ENCODE measurements at regions not wholly inside any gene's neighbourhood (a gene's known extent, or its start where the extent isn't known, plus 50 kb on each side); places are given as distances from the start of the nearest gene placed in this dataset.

DNA sequence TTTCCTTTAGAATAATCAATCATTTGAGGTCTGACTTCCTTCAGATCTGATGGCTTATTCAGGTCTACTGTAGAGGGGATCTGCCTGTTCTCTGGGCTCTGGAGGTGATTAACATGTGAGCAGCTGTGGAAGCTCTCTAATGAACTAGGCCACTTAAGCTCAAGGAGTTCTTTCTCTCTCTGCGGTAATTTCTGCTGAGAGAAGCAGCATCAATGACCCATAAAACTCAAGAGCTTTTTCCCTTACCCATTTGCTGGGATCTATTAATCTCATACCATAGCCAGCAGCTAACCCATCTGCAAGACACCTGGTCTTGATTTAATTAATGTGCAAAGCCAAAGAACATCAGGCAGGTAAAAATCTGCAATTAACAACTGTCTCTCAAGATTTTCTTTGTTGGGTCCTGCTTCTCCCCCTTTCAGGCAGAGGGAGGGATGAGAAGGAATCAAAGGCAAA is 73.2 kb upstream of the DLG1 start:
- Mint-ChIP-seq H3K4me3 (no peak overlapping the region), H3K27me3 (ENCODE audit: low read depth) (no peaks in the 10 kb centered on the region; the same call in 1 of the 2 replicates), H3K27ac (no peak overlapping the region), H3K4me1 (peaks cover 21% of the 10 kb centered on the region), H3K9me3 (no peaks in the 10 kb centered on the region), H3K36me3 (no peaks in the 10 kb centered on the region)
- ChIA-PET POLR2A (no interaction called here), CTCF (interaction anchor here (1.2 to 1.4 kb wide), 2 partner anchors 114 to 130 kb away, joined by 3 read pairs; no protein-coding TSS in a partner anchor)
- no peak for TF ChIP-seq NR1H2 (CRISPR knock-in tag; IDR thresholded peaks at IDR 0.05)
- no peak for TF ChIP-seq USF1 (CRISPR knock-in tag; IDR thresholded peaks at IDR 0.05)
- no peak for TF ChIP-seq SOX15 (CRISPR knock-in tag; IDR thresholded peaks at IDR 0.05)
- no peak for TF ChIP-seq ZNF138 (CRISPR knock-in tag; conservative IDR thresholded peaks at IDR 0.05)
- TF ChIP-seq JAZF1 (CRISPR knock-in tag; IDR thresholded peaks at IDR 0.05): no peak
- no peak for TF ChIP-seq ZNF317 (CRISPR knock-in tag; IDR thresholded peaks at IDR 0.05; ENCODE audit: borderline replicate concordance, low read depth)
- TF ChIP-seq, protein P1, sequence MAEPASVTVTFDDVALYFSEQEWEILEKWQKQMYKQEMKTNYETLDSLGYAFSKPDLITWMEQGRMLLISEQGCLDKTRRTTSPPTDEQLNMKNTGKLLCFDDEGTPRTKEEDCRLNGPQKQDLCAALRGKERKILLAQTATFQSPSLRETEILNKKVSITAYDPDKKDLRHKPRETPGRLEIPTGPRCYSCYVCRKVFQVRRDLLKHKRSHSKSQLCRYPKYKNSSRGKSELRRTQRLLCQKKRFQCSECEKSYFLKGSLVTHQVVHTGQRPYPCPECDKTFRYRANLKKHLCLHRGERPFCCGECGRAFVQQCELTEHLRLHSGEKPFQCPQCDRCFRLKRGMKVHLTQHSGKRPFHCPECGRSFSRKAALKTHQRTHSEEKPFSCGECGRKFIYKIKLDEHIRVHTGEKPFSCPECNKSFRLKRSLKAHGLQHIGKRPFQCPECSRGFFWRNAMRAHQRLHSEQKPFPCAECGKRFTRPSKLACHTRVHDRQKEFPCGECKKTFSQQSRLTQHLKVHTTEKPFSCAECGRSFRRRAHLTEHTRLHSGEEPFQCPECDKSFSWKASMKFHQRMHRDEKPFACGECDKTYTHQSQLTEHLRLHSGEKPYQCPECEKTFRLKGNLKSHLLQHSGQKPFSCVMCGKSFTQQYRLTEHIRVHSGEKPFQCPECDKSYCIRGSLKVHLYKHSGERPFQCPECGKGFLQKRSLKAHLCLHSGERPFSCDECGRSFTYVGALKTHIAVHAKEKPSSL (CRISPR knock-in tag; conservative IDR thresholded peaks at IDR 0.05): no peak
- no peak for TF ChIP-seq ATF1 (CRISPR knock-in tag; IDR thresholded peaks at IDR 0.05)
- no peak for TF ChIP-seq AR (CRISPR knock-in tag; IDR thresholded peaks at IDR 0.05)
- no peak for TF ChIP-seq HMGA2 (CRISPR knock-in tag; IDR thresholded peaks at IDR 0.05)
- no peak for TF ChIP-seq SMAD4 (CRISPR knock-in tag; IDR thresholded peaks at IDR 0.05)
- TF ChIP-seq, protein P2, sequence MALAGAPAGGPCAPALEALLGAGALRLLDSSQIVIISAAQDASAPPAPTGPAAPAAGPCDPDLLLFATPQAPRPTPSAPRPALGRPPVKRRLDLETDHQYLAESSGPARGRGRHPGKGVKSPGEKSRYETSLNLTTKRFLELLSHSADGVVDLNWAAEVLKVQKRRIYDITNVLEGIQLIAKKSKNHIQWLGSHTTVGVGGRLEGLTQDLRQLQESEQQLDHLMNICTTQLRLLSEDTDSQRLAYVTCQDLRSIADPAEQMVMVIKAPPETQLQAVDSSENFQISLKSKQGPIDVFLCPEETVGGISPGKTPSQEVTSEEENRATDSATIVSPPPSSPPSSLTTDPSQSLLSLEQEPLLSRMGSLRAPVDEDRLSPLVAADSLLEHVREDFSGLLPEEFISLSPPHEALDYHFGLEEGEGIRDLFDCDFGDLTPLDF (CRISPR knock-in tag; IDR thresholded peaks at IDR 0.05): no peak
- no peak for TF ChIP-seq ZNF281 (CRISPR knock-in tag; IDR thresholded peaks at IDR 0.05)
- TF ChIP-seq, protein P3, sequence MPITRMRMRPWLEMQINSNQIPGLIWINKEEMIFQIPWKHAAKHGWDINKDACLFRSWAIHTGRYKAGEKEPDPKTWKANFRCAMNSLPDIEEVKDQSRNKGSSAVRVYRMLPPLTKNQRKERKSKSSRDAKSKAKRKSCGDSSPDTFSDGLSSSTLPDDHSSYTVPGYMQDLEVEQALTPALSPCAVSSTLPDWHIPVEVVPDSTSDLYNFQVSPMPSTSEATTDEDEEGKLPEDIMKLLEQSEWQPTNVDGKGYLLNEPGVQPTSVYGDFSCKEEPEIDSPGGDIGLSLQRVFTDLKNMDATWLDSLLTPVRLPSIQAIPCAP (CRISPR knock-in tag; IDR thresholded peaks at IDR 0.05): no peak
- TF ChIP-seq TP53 (CRISPR knock-in tag; IDR thresholded peaks at IDR 0.05): no peak
- no peak for TF ChIP-seq KAT7 (CRISPR knock-in tag; IDR thresholded peaks at IDR 0.05; ENCODE audit: borderline replicate concordance)
- TF ChIP-seq CDX4 (CRISPR knock-in tag; IDR thresholded peaks at IDR 0.05; ENCODE audit: borderline replicate concordance): no peak
- no peak for ATAC-seq
- DNase-seq (ENCODE audit: low spot score): no peak
